Spleen (tissue), 11 donors: ENCODE measurements at regions not wholly inside any gene's neighbourhood (a gene's known extent, or its start where the extent isn't known, plus 50 kb on each side); places are given as distances from the start of the nearest gene placed in this dataset.
"Not testable (repeated sequence)": the region's sequence is repeated elsewhere in the genome, so short reads cannot be mapped to it uniquely, and the experiment has no call there.

Source experiments
- DNase-seq: peaks from one replicate; pipeline ENCODE4 v3.0.0-alpha.2; 2020
- H3K27ac ChIP-seq, 8 donors: fragments of 200-600 bp; sonication (generic) in 7 of 8; 1 replicate in 4 of 8; 2 replicates in 4 of 8; pipeline versions ENCODE4 v1.5.0 to v1.8.0; 2016 to 2021; ENCODE audit warnings: inconsistent platforms in 4 of 8, mild to moderate bottlenecking in 4 of 8, moderate library complexity in 1 of 8
- H3K27me3 ChIP-seq, 7 donors: fragments of 200-600 bp; sonication (generic) in 6 of 7; replicated peaks in 1 of 7; 1 replicate in 4 of 7; 2 replicates in 3 of 7; pipeline versions ENCODE4 v1.5.0 to v1.8.0; 2016 to 2021; ENCODE audit warnings: inconsistent platforms in 3 of 7, mild to moderate bottlenecking in 1 of 7
- H3K36me3 ChIP-seq, 6 donors: fragments of 200-600 bp; sonication (generic) in 5 of 6; 1 replicate in 4 of 6; 2 replicates in 2 of 6; pipeline versions ENCODE4 v1.5.0 to v1.8.0; 2016 to 2021; ENCODE audit warnings: inconsistent platforms in 2 of 6
- H3K4me1 ChIP-seq, 6 donors: fragments of 200-600 bp; sonication (generic) in 5 of 6; 1 replicate in 3 of 6; 2 replicates in 3 of 6; pipeline versions ENCODE4 v1.5.0 to v1.8.0; 2016 to 2021; ENCODE audit warnings: inconsistent platforms in 3 of 6
- H3K4me3 ChIP-seq, 8 donors: fragments of 200-600 bp; sonication (generic) in 7 of 8; 1 replicate in 4 of 8; 2 replicates in 4 of 8; pipeline versions ENCODE4 v1.5.0 to v1.8.0; 2016 to 2021; ENCODE audit warnings: inconsistent platforms in 4 of 8, mild to moderate bottlenecking in 4 of 8, moderate library complexity in 2 of 8
- H3K9me3 ChIP-seq, 8 donors: fragments of 200-600 bp; sonication (generic) in 7 of 8; 1 replicate in 4 of 8; 2 replicates in 4 of 8; pipeline versions ENCODE4 v1.5.0 to v1.8.0; 2016 to 2021; ENCODE audit warnings: inconsistent platforms in 4 of 8
- POLR2A ChIP-seq, 3 donors: fragments of 450-650 bp; IDR thresholded peaks; one replicate each; pipeline ENCODE4 v1.5.1; 2017; ENCODE audit warnings: antibody characterized with exemption in 3 of 3, mild to moderate bottlenecking in 1 of 3
- POLR2AphosphoS5 ChIP-seq, 3 donors: sonication (generic); formaldehyde crosslinking; IDR thresholded peaks; one replicate each; pipeline ENCODE4 v1.5.1; 2017; ENCODE audit warnings: antibody characterized with exemption in 3 of 3
- WGBS, 5 donors: extraction: QIAGEN DNeasy Blood & Tissue Kit in 3 of 5; methylation state at CpG; one replicate each; pipeline versions ENCODE4 v1.1.5 to v1.1.7; 2013 to 2018; 5-methylcytosine and 5-hydroxymethylcytosine counted together
- intact Hi-C: fragments of 100-400 bp; cut with DNase I; formaldehyde crosslinking; loops from one replicate; pipeline ENCODE4 v1.15.0; 2023; ENCODE audit warnings: low total_unique reads
- TF ChIP-seq, protein P1 (sequence below), 11 experiments: fragments of 200-600 bp in 7 of 11; fragments of 450-650 bp in 4 of 11; sonication (generic) in 4 of 11; IDR thresholded peaks in 8 of 11; conservative IDR thresholded peaks in 3 of 11; 1 replicate in 7 of 11; 2 replicates in 4 of 11; pipeline versions ENCODE4 v1.4.0 to v1.8.0; 2016 to 2021; ENCODE audit warnings: antibody characterized with exemption in 11 of 11, inconsistent platforms in 4 of 11, mild to moderate bottlenecking in 1 of 11
- donor health status: healthy with polysubstance abuse.
- donor health status: DM: no; HTN: no; CAD: no; lungs with moderate emphysema.
- donor health status: DM: no; HTN: no; CAD: no.
- donor health status: Bipolar disorder and iron deficiency.
- donor health status: healthy.
- donor health status: DM: no; HTN: no; CAD: no.
- donor health status: DM: yes; HTN: yes; CAD: no.

- Histone ChIP-seq H3K9me3 (peaks cover 0 to 5% (median 0%) of the 10 kb centered on the region in 8 donors), H3K4me1 (no peaks in the 10 kb centered on the region), H3K4me3 (no peak overlapping the region), H3K27me3 (no peaks in the 10 kb centered on the region), H3K36me3 (no peaks in the 10 kb centered on the region), H3K27ac (no peak overlapping the region)
- DNase-seq: no peak
- intact Hi-C loops: no loop called here
- WGBS, 5 donors: 85 to 94% (median 91%) methylated on average over 5 of the region's 5 CpGs
- TF ChIP-seq POLR2A (IDR thresholded peaks at IDR 0.05) (no peak), POLR2AphosphoS5 (IDR thresholded peaks at IDR 0.05) (no peak)
Observed at GRCh38 chr4:175325230-175325629, 407.1 kb downstream of the ADAM29 start.

DNA sequence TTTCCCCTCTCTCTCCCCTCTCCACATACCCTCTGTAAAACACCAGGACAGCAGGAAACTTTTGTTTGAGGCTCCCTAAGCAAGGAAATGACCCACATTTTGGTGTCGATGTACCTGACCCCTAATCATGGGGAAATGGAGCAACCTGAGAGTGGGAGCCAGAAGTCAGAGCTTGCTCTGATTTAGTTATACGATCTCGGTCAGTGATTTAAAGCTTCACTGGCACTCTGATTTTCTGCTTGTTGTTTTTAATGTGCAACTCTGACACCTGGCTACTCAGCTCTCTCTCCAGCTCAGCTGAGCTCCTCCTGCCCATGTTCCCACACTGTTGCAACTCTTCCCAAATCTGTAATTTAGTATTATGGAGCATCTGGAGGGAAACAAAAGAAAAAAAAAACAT is 408.6 kb downstream of the ADAM29 start:
- intact Hi-C loops: no loop called here
- peaks cover 0 to 6% (median 0%) of the 10 kb centered on the region in 8 donors for H3K9me3 ChIP-seq
- no peaks in the 10 kb centered on the region for H3K36me3 ChIP-seq
- no peak overlapping the region for H3K4me3 ChIP-seq
- no peaks in the 10 kb centered on the region for H3K4me1 ChIP-seq
- DNase-seq: no peak
- TF ChIP-seq, protein P1, sequence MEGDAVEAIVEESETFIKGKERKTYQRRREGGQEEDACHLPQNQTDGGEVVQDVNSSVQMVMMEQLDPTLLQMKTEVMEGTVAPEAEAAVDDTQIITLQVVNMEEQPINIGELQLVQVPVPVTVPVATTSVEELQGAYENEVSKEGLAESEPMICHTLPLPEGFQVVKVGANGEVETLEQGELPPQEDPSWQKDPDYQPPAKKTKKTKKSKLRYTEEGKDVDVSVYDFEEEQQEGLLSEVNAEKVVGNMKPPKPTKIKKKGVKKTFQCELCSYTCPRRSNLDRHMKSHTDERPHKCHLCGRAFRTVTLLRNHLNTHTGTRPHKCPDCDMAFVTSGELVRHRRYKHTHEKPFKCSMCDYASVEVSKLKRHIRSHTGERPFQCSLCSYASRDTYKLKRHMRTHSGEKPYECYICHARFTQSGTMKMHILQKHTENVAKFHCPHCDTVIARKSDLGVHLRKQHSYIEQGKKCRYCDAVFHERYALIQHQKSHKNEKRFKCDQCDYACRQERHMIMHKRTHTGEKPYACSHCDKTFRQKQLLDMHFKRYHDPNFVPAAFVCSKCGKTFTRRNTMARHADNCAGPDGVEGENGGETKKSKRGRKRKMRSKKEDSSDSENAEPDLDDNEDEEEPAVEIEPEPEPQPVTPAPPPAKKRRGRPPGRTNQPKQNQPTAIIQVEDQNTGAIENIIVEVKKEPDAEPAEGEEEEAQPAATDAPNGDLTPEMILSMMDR (IDR thresholded peaks at IDR 0.05 in 8 of 11, conservative IDR thresholded peaks at IDR 0.05 in 3 of 11): no peak
- TF ChIP-seq POLR2A (IDR thresholded peaks at IDR 0.05) (no peak), POLR2AphosphoS5 (IDR thresholded peaks at IDR 0.05) (no peak)
- 73 to 84% (median 81%) methylated on average over 3 of the region's 3 CpGs for WGBS, 5 donors
- H3K27ac ChIP-seq: no peak overlapping the region
- H3K27me3 ChIP-seq: no peaks in the 10 kb centered on the region

DNA sequence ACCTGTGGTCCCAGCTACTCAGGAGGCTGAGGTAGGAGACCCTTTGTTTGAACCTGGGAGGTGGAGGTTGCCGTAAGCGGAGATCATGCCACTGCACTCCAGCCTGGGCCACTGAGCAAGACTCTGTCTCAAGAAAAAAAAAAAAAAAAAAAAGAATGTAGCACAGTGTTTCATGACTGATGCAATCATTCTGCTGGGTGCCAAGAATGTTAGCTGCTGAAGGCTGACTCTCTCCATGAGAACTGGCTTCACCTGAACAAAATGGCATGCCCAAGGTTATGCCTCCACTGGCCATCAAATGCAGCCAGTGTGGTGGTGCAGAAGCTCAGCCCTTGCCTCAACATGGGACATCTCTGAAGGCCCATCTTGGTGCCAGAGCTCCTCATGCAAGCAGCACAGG is 412.1 kb downstream of the ADAM29 start:
- intact Hi-C loops: no loop called here
- Histone ChIP-seq H3K4me1 (no peaks in the 10 kb centered on the region), H3K27ac (no peak overlapping the region), H3K27me3 (no peaks in the 10 kb centered on the region), H3K36me3 (no peaks in the 10 kb centered on the region), H3K9me3 (peaks cover 0 to 6% (median 0%) of the 10 kb centered on the region in 8 donors), H3K4me3 (no peak overlapping the region)
- no peak for DNase-seq
- TF ChIP-seq POLR2A (IDR thresholded peaks at IDR 0.05) (no peak), POLR2AphosphoS5 (IDR thresholded peaks at IDR 0.05) (no peak)
- TF ChIP-seq, protein P1 (IDR thresholded peaks at IDR 0.05 in 8 of 11, conservative IDR thresholded peaks at IDR 0.05 in 3 of 11): no peak
- WGBS, 5 donors: 83 to 100% (median 95%) methylated on average over 2 of the region's 2 CpGs

DNA sequence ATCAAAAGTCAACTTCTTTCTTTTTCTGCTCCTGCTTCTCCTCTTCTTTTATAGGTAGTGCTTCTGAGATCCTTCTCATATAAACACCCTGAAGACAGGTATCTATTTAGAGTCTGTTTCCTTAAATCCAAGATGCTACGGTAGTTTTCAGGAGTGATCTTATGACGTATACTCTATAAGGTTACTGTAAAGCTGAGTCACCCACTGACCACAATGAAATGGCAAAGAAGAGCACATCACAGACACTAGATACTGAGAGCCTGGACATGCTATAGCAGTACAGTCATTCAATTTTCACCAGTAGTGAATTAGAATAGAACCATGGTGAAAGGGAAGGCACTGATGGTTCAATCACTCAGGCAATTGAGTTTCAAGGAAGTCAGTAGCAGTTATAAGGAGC is 412.5 kb downstream of the ADAM29 start:
- WGBS, 5 donors: 56 to 83% (median 64%) methylated on average over 2 of the region's 2 CpGs
- Histone ChIP-seq H3K4me1 (no peaks in the 10 kb centered on the region), H3K36me3 (no peaks in the 10 kb centered on the region), H3K27me3 (no peaks in the 10 kb centered on the region), H3K27ac (no peak overlapping the region), H3K9me3 (peaks cover 0 to 6% (median 0%) of the 10 kb centered on the region in 8 donors), H3K4me3 (no peak overlapping the region)
- TF ChIP-seq POLR2AphosphoS5 (IDR thresholded peaks at IDR 0.05) (no peak), POLR2A (IDR thresholded peaks at IDR 0.05) (no peak)
- TF ChIP-seq, protein P1 (IDR thresholded peaks at IDR 0.05 in 8 of 11, conservative IDR thresholded peaks at IDR 0.05 in 3 of 11): no peak
- intact Hi-C loops: no loop called here
- DNase-seq: no peak

- Histone ChIP-seq H3K9me3 (peaks cover 0 to under 1% (median 0%) of the 10 kb centered on the region in 8 donors), H3K27me3 (no peaks in the 10 kb centered on the region), H3K27ac (no peak overlapping the region), H3K4me3 (no peak overlapping the region), H3K4me1 (no peaks in the 10 kb centered on the region), H3K36me3 (no peaks in the 10 kb centered on the region)
- intact Hi-C loops: no loop called here
- no peak for DNase-seq
- TF ChIP-seq POLR2A (IDR thresholded peaks at IDR 0.05) (no peak), POLR2AphosphoS5 (IDR thresholded peaks at IDR 0.05) (no peak)
- TF ChIP-seq, protein P1 (IDR thresholded peaks at IDR 0.05 in 8 of 11, conservative IDR thresholded peaks at IDR 0.05 in 3 of 11): no peak
Observed at GRCh38 chr4:175335331-175335730, 417.2 kb downstream of the ADAM29 start.

GRCh38 chr4:175336570-175336969 is 418.4 kb downstream of the ADAM29 start:
- 85 to 99% (median 96%) methylated on average over 5 of the region's 5 CpGs for WGBS, 5 donors
- H3K27ac ChIP-seq, H3K27me3 ChIP-seq, H3K4me3 ChIP-seq, H3K9me3 ChIP-seq, intact Hi-C loops, DNase-seq, H3K4me1 ChIP-seq, H3K36me3 ChIP-seq: not testable (repeated sequence)
